Bronchial epithelial cell (primary cell): ENCODE measurements at regions not wholly inside any gene's neighbourhood (a gene's known extent, or its start where the extent isn't known, plus 50 kb on each side); places are given as distances from the start of the nearest gene placed in this dataset.
"Not testable (repeated sequence)": the region's sequence is repeated elsewhere in the genome, so short reads cannot be mapped to it uniquely, and the experiment has no call there.

Source experiments
- DNase-seq: peaks from one replicate; pipeline ENCODE4 v3.0.0-alpha.2; 2010; ENCODE audit warnings: low read depth
- FAIRE-seq: peaks from 2 replicates; lab custom pipeline; 2011; peaks lifted over from hg19 to GRCh38; lab: Jason Lieb, UNC
- H3K27me3 ChIP-seq: 2 replicates; pipeline ENCODE4 v1.5.1; 2011; ENCODE audit warnings: low read length; ENCODE audit not compliant: control insufficient read depth, insufficient read depth
- H3K36me3 ChIP-seq: 2 replicates; pipeline ENCODE4 v1.5.1; 2011; ENCODE audit warnings: low read length; ENCODE audit not compliant: control insufficient read depth, insufficient read depth
- H3K4me3 ChIP-seq: 2 replicates; pipeline ENCODE4 v1.5.1; 2011; ENCODE audit warnings: mild to moderate bottlenecking, low read depth, low read length, control low read depth
- CTCF ChIP-seq: IDR thresholded peaks from 2 replicates; pipeline ENCODE4 v1.5.1; 2011; ENCODE audit warnings: mild to moderate bottlenecking, moderate library complexity, low read length, control low read depth, inconsistent platforms; ENCODE audit not compliant: insufficient read depth, severe bottlenecking

- no peak overlapping the region for H3K4me3 ChIP-seq
- FAIRE-seq: no peak
- DNase-seq: no peak
- no peaks in the 10 kb centered on the region for H3K27me3 ChIP-seq
- TF ChIP-seq CTCF: no peak
- H3K36me3 ChIP-seq: no peaks in the 10 kb centered on the region
Measured at GRCh38 chr2:12915787-12916186, 199.1 kb downstream of the TRIB2 start.

GRCh38 chr2:12918138-12918834, 201.6 kb downstream of the TRIB2 start:
- peak; percentile 25 for DNase-seq
- TF ChIP-seq CTCF: no peak
- FAIRE-seq: no peak
- Histone ChIP-seq H3K4me3 (no peak overlapping the region), H3K27me3 (no peaks in the 10 kb centered on the region), H3K36me3 (no peaks in the 10 kb centered on the region)

- peak; percentile 29 for DNase-seq
- Histone ChIP-seq H3K27me3 (no peaks in the 10 kb centered on the region), H3K4me3 (no peak overlapping the region), H3K36me3 (no peaks in the 10 kb centered on the region)
- no peak for FAIRE-seq
- TF ChIP-seq CTCF: no peak
Measured at GRCh38 chr2:12918835-12919445, 202.2 kb downstream of the TRIB2 start.

- Histone ChIP-seq H3K27me3 (no peaks in the 10 kb centered on the region), H3K36me3 (no peaks in the 10 kb centered on the region), H3K4me3 (no peak overlapping the region)
- no peak for TF ChIP-seq CTCF
- DNase-seq (no peak), FAIRE-seq (no peak)
Measured at GRCh38 chr2:12921321-12921720, 204.6 kb downstream of the TRIB2 start.

- H3K36me3 ChIP-seq: no peaks in the 10 kb centered on the region
- no peak overlapping the region for H3K4me3 ChIP-seq
- FAIRE-seq (no peak), DNase-seq (no peak)
- no peak for TF ChIP-seq CTCF
- H3K27me3 ChIP-seq: no peaks in the 10 kb centered on the region
Measured at GRCh38 chr2:12923907-12924610, 207.3 kb downstream of the TRIB2 start.

- not testable (repeated sequence) for FAIRE-seq, H3K27me3 ChIP-seq, H3K4me3 ChIP-seq, DNase-seq, H3K36me3 ChIP-seq
Measured at GRCh38 chr2:12926641-12927040, 209.9 kb downstream of the TRIB2 start.
